Fibroblast of skin of scalp (primary cell): ENCODE measurements at regions not wholly inside any gene's neighbourhood (a gene's known extent, or its start where the extent isn't known, plus 50 kb on each side); places are given as distances from the start of the nearest gene placed in this dataset.
"Not testable (repeated sequence)": the region's sequence is repeated elsewhere in the genome, so short reads cannot be mapped to it uniquely, and the experiment has no call there.

Experiments used
- DNase-seq: peaks from one replicate; pipeline ENCODE4 v3.0.0-alpha.2; 2013

GRCh38 chr18:76005632-76006208 is 489.3 kb downstream of the ZNF516 start:
- no peak for DNase-seq

- not testable (repeated sequence) for DNase-seq
Measured at GRCh38 chr18:75987913-75988312, 507.1 kb downstream of the ZNF516 start.

- DNase-seq = no peak
Measured at GRCh38 chr18:75984853-75985252, 510.2 kb downstream of the ZNF516 start.

GRCh38 chr18:75981102-75981501 is 513.9 kb downstream of the ZNF516 start:
- no peak for DNase-seq

GRCh38 chr18:75977081-75977480 is 518.0 kb downstream of the ZNF516 start:
- peak; percentile 8 for DNase-seq

DNA sequence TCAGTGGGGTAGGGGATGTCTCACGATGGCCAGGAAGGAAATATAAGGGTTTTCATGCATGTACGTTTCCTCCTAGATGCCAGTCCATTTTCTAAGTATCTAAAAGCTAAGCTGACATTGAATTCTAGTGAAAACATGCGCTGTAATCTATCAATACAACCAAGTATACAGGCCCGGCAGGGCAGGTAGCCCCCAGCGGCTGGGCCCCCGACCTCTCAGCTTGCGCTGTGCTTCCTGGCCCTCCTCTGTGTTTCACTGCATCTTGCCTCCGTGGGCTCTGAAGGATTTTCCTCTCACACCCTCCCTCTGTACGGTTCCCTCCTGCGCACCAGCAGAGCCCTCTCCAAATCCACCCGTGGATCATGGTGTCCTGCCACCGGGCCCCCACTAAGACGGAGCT is 524.8 kb downstream of the ZNF516 start:
- DNase-seq = no peak

DNA sequence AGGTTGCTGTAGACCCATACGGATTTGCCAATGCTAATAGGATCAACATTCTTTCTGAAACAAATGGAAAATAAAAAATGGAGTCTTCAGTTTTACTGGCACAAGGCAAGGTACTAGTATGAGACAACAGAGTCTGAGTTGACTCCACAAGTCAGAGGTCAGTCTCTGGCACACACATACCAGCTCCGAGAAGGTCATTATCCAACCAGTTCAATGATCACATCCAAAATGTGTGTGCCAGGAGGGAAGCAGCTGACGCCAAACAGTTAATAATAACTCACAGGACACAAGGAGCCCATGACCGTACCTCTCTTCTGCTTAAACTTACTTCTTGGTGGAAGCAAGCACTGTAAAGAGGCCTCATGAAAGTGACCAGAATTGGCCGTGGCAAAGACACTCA is 528.6 kb downstream of the ZNF516 start:
- no peak for DNase-seq

DNA sequence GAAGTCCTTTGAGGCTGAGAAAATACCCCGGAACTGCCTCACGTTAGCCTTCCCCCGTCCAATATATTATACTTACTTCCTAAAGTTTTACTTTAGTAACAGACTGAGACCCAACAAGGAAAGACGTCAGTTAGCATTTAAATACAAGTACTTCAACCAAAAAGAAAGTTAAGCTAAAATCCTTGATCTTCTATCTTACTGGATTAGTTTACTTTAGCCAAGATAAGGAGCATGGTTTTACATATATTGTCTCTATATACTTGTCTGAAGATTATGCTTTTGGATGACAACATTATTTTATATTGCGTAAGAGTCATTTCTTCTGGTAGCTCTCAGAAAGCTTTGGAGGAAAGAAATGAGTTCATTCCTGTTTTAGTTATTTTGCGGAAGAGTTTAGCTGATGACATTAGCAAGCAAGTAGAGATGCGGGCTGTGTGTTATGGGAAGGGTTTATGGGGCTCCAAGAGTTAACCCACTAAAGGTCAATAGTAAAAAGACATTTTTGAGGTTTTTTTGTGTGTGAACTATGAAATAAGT is 532.9 kb downstream of the ZNF516 start:
- no peak for DNase-seq

- not testable (repeated sequence) for DNase-seq
Measured at GRCh38 chr18:75960356-75960755, 532.9 kb upstream of the SMIM21 start.

DNA sequence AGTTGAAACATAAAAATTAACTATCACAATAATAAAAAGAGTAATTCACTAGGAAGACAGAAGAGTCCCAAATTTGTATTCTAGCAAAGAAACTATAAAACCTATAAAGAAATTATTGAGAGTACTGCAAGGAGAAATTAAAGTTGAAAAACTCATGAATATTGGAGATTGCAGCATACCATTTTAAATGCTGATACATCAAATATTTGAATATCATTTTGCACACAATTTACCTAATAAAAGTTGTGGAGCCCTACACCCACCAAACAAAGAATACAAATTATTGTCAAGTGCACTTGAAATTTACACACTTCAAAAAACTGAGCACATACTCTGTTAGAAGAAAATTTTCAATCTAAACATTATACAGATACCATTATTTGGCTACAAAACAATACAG is 531.6 kb upstream of the SMIM21 start:
- no peak for DNase-seq

GRCh38 chr18:75958683-75959082 is 531.2 kb upstream of the SMIM21 start:
- peak; percentile 1 for DNase-seq

DNA sequence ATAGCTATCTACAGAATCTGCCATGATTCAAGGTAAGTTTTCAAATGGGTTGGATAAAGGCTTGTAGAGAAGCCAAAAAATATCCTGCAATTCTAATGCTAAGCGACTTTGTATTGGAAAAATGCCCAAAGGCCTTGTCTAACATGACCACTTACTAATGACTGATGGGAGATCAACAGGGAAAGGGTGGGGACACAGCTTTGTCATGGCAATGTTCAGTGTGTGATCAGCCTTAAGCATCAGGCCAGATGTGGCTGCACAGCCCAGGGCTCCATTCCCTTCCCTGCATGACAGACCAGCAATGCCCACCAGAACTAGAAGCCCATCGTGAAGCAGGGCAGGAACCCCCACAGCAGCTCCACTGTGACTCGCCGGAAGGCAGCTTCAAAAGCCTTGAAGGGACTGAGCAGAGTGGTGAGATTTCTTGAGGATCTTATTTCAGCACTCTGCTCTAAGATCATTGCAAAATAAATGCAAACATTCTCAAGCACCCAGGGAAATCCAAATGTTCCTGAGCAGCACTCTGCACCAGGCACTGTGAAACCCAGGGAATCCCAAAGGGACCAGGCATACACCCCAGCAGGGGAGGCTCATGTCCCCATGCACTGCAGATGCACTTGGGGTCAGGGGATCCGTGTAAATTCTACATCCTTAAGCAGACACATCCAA is 517.9 kb upstream of the SMIM21 start:
- no peak for DNase-seq

DNA sequence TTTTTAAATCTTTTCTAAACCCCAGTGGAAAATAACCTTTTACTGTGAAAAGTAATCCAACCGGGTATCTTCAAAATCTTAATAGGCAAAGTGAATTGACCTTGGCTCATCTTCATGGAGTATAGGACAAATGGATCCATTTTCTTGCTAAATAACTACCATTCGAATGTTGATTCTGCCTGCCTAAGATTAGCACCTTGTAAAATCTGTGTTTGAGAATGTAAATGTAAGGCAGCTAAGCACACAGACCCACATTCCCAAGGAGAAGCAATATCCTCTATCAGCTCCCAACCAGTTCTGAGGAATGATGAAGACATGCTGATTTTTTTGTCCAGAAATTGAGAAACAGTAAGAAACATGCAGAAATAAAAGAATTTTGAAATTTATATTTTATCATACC is 509.8 kb upstream of the SMIM21 start:
- DNase-seq = no peak

GRCh38 chr18:75936862-75937261 is 509.4 kb upstream of the SMIM21 start:
- no peak for DNase-seq

DNA sequence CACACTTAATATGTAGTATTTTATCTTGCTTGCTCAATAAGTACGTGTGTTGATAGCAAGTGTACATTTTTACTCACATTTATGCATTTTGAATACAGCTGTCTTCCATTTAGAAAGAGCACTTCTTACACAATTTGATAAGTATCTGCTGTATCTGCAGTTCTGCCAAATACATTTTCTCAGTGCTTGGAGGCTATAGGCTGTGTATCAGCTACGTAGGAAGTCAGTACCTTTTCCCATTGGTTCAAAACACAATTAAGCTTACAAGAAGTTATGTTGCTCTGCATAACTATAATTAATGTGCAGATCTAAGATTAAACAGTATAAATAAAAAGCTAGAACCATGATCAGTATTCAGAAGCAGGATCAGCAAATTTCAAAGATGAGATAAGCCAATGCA is 503.6 kb upstream of the SMIM21 start:
- no peak for DNase-seq

DNA sequence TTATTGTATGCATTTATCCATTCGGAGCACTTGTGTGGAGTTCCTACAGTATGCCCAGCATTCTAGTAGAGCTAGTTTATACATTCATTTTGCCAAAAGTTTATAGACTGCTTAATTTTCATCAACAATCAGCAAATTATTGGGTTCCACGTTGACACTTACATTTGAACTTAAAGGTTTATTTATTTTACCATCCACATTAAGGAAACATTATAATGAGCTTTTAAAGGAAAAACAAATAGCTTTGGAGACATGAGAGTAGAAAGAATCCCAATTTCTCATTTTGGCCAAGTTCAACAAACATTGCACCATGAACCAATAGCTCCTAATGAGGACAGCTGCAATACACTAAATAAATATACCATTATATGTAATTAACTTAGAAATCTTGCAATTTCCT is 501.2 kb upstream of the SMIM21 start:
- DNase-seq = no peak

DNA sequence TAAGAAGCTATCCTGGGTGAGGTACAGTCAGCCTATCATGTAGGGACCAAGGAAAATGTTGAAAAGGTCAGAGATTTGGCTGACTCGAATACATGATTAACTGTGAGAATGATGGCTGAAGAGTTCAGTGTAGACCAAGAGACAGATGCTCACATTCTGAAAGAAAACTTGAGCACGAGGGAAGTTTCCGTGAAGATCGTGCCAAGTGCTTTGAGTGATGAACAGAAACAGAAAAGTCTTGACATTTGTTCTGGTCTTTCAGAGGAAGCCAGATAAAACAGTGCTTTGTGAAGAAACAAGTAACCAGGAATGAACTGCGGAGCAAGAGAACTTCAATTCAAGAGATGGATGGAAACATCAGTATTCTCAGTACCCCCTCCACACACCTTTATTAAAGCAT is 500.3 kb upstream of the SMIM21 start:
- DNase-seq = no peak

DNA sequence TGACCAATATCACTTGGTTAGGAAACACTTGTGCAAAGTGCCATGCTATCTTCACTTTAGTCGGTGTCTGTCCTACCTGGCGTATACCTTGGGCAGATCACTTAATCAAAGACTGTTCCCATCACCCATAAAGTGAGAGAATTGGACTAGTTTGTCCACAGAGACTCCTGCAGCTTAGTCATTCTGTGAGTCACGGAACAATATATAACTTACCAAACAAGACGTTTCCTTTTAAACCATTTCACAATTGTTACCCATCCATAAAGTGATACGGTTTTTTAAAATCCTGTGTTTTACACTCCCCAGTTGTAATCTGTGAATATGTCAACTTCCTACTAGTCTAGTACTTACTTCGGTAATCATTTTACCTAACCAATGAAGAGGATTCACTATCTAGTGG is 499.3 kb upstream of the SMIM21 start:
- DNase-seq = no peak

DNA sequence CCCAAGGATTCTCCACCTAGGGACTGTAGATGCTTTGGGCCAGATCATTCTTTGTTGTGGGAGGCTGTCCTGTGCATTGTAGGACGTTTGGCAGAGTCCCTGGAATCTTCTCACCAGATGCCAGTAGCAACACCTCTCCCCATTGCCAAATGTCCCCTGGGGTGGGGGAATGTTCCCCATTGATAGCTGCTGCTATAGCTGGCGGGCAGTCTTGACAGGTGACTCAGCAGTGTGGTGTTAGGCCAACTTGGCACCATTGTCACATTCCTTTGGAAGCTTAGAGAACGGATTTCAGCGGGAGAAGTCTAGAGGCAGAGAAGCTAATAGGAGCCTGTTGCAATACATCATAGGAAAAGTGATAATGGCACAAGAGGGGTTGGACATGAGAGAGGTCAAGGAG is 495.7 kb upstream of the SMIM21 start:
- DNase-seq = peak; percentile 75

DNA sequence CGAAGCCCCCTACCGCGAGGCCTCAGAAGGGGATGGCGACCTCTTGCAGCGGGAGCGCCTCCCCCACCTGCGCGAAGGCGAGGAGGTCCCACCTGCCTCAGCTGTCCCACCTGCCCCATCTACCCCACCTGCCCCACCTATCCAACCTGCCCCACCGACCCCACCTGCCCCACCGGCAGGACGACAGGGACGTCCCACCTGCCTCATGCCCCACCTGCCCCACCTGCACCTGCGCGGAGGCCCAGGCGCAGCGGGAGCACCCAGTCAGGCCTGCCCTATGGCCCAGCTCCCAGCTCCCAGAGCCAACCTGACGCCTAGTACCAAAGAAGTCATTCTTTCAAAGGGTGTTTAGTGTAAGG is 489.1 kb upstream of the SMIM21 start:
- no peak for DNase-seq

DNA sequence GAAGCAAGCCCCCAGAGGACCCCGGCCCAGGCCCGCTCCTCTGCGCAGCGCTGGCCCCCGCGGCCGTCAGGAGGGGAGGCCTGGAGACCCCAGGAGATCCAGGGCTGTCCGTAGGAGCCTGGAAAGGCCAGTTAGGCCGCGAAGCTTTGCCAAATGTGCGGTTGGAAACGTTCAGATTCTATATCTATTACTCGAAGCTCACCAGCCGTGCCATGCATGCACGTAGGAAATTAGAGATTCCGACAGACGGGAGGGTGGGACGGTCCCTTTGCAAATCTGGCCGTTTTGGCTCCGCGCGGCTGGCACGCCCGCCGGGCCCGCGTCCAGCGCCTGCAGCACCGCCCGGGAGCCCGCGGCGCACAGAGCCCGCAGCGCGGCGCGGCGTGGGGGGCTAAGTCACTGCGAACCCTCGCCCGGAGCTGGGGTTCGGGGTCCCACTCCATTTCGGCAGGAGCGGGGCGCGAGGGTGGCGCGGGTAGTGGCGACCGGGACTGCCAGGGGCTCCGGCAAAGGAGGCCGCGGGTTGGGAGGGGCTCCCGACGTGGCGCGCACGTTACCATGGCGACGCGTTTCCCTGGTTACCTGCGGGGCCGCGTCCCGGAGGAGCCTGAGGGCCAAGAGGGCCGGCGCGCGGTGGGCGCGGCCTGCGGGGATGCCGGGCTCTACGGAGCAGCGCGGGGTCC is 488.6 kb upstream of the SMIM21 start:
- peak; percentile 5 for DNase-seq

- no peak for DNase-seq
Measured at GRCh38 chr18:75912829-75913228, 485.3 kb upstream of the SMIM21 start.

DNA sequence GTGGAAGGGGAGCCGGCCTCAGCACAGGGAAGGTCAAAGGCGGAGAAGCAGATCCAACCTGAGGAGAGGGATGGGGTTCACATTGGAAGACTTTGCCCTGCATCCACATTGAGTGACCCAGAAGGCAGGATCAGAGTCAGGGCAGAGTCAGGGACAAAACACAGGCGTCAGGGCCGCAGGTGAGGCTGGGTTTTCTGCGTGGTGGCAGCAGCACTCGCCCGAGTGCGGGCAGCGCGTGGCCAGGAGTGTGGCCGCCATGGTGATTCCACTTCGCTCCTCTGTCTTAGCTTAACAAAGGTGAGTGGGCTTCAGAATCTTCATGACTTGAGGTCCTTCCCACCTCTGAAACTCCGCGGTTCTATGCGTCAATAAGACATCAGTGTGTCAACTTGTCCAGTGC is 476.9 kb upstream of the SMIM21 start:
- DNase-seq = no peak

GRCh38 chr18:75898651-75899050 is 471.1 kb upstream of the SMIM21 start:
- no peak for DNase-seq
